ENCODE measurements at regions not wholly inside any gene's neighbourhood (a gene's known extent, or its start where the extent isn't known, plus 50 kb on each side); places are given as distances from the start of the nearest gene placed in this dataset.

DNA sequence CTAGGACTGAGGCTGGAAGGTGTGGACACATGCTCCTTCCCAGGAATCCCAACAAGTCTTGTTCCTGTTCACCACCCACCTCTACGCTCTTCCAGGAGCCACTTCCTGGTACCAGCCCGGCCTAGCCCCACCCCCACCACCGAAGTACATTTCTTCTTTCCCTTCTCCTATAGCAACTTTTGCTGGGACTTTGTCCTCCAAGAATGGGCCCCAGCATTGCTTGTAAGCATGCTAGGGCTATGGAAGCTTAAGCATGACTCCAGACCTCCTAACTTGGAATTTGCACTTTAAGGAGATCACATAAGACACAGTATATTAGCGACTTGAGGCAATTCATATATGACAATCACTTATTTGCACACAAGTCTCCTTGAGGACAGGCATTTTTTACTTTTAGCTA lies 462.0 kb upstream of the ARID1B start:
- no peak for DNase-seq (ENCODE audit: low read depth)
- no peak overlapping the region for H3K4me3 ChIP-seq (ENCODE audit: low read depth, low read length)
- TF ChIP-seq MYC (IDR thresholded peaks at IDR 0.05; ENCODE audit: low read depth, low read length) (no peak), POLR2A (IDR thresholded peaks at IDR 0.05; ENCODE audit: extremely low read depth, insufficient read length) (no peak)
- TF ChIP-seq, protein P1, sequence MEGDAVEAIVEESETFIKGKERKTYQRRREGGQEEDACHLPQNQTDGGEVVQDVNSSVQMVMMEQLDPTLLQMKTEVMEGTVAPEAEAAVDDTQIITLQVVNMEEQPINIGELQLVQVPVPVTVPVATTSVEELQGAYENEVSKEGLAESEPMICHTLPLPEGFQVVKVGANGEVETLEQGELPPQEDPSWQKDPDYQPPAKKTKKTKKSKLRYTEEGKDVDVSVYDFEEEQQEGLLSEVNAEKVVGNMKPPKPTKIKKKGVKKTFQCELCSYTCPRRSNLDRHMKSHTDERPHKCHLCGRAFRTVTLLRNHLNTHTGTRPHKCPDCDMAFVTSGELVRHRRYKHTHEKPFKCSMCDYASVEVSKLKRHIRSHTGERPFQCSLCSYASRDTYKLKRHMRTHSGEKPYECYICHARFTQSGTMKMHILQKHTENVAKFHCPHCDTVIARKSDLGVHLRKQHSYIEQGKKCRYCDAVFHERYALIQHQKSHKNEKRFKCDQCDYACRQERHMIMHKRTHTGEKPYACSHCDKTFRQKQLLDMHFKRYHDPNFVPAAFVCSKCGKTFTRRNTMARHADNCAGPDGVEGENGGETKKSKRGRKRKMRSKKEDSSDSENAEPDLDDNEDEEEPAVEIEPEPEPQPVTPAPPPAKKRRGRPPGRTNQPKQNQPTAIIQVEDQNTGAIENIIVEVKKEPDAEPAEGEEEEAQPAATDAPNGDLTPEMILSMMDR (IDR thresholded peaks at IDR 0.05; ENCODE audit: low read depth, low read length) = no peak
- TF ChIP-seq, protein P2, sequence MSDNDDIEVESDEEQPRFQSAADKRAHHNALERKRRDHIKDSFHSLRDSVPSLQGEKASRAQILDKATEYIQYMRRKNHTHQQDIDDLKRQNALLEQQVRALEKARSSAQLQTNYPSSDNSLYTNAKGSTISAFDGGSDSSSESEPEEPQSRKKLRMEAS (IDR thresholded peaks at IDR 0.05; ENCODE audit: low read depth, low read length) = no peak

DNA sequence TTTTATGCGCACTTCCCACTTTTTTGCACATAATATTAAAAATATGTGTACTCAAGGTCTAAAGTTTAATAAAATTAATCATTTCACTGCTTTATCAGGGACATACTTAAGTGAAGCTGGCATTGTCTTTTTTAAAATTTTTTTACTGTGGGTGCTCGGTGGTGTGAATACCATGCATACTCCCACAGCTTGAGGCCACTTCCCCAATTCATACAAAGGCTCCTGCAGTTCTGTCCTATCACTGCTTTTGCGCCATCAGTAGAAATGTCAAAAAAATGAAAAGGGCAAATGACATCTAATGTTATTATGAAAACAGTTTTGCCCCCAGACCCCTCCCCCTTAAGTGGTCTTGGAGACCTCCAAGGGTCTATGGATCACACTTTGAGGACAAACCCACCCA lies 464.1 kb upstream of the ARID1B start:
- TF ChIP-seq, protein P1 (IDR thresholded peaks at IDR 0.05; ENCODE audit: low read depth, low read length) = no peak
- TF ChIP-seq POLR2A (IDR thresholded peaks at IDR 0.05; ENCODE audit: extremely low read depth, insufficient read length) (no peak), MYC (IDR thresholded peaks at IDR 0.05; ENCODE audit: low read depth, low read length) (no peak)
- TF ChIP-seq, protein P2 (IDR thresholded peaks at IDR 0.05; ENCODE audit: low read depth, low read length) = no peak
- DNase-seq (ENCODE audit: low read depth) = peak; percentile 18
- H3K4me3 ChIP-seq (ENCODE audit: low read depth, low read length) = no peak overlapping the region

DNA sequence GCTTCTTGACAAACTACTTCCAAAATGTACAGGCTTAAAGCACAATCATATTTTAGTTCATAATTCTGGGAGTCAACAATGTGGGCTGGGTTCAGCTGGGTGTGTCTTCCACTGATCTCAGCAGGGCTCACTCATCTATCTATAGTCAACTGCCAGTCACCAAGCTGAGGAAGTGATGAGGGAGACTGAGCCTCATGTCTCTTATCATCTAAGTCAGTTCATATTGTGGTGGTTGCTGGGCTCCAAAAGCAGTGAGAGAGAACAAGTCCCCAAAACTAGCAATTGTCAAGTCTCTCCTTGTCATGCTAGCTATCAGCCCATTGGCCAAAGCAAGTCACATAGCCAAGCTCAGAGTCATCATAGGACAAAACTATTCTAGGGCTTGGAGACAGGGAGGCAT lies 465.9 kb upstream of the ARID1B start:
- no peak for TF ChIP-seq POLR2A (IDR thresholded peaks at IDR 0.05; ENCODE audit: extremely low read depth, insufficient read length)
- TF ChIP-seq, protein P1 (IDR thresholded peaks at IDR 0.05; ENCODE audit: low read depth, low read length) = no peak
- TF ChIP-seq, protein P2 (IDR thresholded peaks at IDR 0.05; ENCODE audit: low read depth, low read length) = no peak
- no peak for TF ChIP-seq MYC (IDR thresholded peaks at IDR 0.05; ENCODE audit: low read depth, low read length)
- no peak overlapping the region for H3K4me3 ChIP-seq (ENCODE audit: low read depth, low read length)
- DNase-seq (ENCODE audit: low read depth) = no peak

DNA sequence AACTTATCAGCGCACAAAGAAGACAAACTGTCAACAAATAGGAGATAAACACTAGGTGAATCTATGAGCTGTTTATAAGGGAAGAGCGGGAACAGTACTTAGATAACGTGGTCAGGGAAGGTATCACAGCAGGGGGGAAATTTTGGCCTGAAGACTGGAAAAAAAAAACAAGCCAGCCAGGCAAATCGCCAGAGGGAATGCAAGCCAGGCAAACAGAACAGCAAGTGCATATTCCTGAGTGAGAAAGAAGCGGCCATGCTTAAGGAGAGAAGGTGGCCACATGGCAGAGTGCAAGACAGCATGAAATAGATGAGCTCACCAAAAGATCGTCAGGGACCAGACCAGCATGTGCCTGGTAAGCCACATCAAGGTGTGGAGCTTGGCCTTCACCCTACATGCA lies 466.5 kb upstream of the ARID1B start:
- no peak overlapping the region for H3K4me3 ChIP-seq (ENCODE audit: low read depth, low read length)
- DNase-seq (ENCODE audit: low read depth) = no peak
- TF ChIP-seq POLR2A (IDR thresholded peaks at IDR 0.05; ENCODE audit: extremely low read depth, insufficient read length) (no peak), MYC (IDR thresholded peaks at IDR 0.05; ENCODE audit: low read depth, low read length) (no peak)
- TF ChIP-seq, protein P2 (IDR thresholded peaks at IDR 0.05; ENCODE audit: low read depth, low read length) = no peak
- TF ChIP-seq, protein P1 (IDR thresholded peaks at IDR 0.05; ENCODE audit: low read depth, low read length) = no peak

DNA sequence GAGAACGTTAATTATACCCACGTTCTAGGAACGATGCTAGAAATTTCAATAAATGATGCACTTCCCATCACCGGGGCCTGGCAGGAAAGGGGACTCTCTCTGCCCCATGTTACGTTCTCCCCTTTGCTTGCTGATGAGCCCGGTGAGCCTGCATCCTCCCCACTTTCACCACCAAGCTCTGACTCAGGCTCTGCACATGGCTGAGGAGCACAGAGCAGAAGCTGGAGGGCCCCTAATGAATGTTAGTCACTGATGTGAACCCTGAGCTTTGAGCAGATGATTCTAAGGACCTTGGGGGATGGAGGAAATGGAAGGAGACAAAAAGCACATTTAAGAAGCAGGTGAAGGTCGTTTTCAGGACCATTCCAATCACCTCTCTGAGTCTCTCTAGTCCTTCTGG lies 468.2 kb upstream of the ARID1B start:
- TF ChIP-seq, protein P1 (IDR thresholded peaks at IDR 0.05; ENCODE audit: low read depth, low read length) = no peak
- TF ChIP-seq POLR2A (IDR thresholded peaks at IDR 0.05; ENCODE audit: extremely low read depth, insufficient read length) (no peak), MYC (IDR thresholded peaks at IDR 0.05; ENCODE audit: low read depth, low read length) (no peak)
- TF ChIP-seq, protein P2 (IDR thresholded peaks at IDR 0.05; ENCODE audit: low read depth, low read length) = no peak
- no peak for DNase-seq (ENCODE audit: low read depth)
- no peak overlapping the region for H3K4me3 ChIP-seq (ENCODE audit: low read depth, low read length)

DNA sequence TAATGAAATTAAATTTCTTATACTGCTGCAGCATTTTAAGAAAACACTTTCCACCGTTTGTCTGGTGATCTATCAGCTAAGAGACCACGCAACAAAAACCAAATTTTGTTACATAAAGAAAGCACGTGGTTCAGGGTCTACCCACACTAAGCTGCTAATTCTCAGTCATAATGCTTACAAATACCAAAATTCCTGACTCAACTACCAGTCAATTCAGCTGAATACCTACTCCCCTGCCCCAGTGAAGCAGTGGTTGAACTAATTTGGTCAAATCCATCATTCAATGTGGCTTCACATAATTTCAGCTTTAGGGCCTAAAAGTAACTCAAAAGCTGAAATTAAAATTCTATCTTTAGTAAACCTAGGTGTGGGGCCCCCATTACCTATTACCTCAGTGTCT lies 468.6 kb upstream of the ARID1B start:
- no peak for TF ChIP-seq MYC (IDR thresholded peaks at IDR 0.05; ENCODE audit: low read depth, low read length)
- TF ChIP-seq, protein P2 (IDR thresholded peaks at IDR 0.05; ENCODE audit: low read depth, low read length) = no peak
- TF ChIP-seq, protein P1 (IDR thresholded peaks at IDR 0.05; ENCODE audit: low read depth, low read length) = no peak
- no peak for TF ChIP-seq POLR2A (IDR thresholded peaks at IDR 0.05; ENCODE audit: extremely low read depth, insufficient read length)
- no peak overlapping the region for H3K4me3 ChIP-seq (ENCODE audit: low read depth, low read length)
- no peak for DNase-seq (ENCODE audit: low read depth)
